ENCODE measurements at regions not wholly inside any gene's neighbourhood (a gene's known extent, or its start where the extent isn't known, plus 50 kb on each side); places are given as distances from the start of the nearest gene placed in this dataset.

- H3K4me3 ChIP-seq (replicated peaks; ENCODE audit: low read depth, low read length), result no peak overlapping the region
- DNase-seq (ENCODE audit: extremely low read depth, low read depth), result no peak
- TF ChIP-seq CTCF (IDR thresholded peaks at IDR 0.05; ENCODE audit: low read depth, low read length, missing control alignments), result no peak
Observed at GRCh38 chr2:129768036-129768386, 211.5 kb upstream of the RAB6C start.

- H3K4me3 ChIP-seq (replicated peaks; ENCODE audit: low read depth, low read length), result no peak overlapping the region
- TF ChIP-seq CTCF (IDR thresholded peaks at IDR 0.05; ENCODE audit: low read depth, low read length, missing control alignments), result no peak
- no peak for DNase-seq (ENCODE audit: extremely low read depth, low read depth)
Observed at GRCh38 chr2:129768485-129769184, 210.8 kb upstream of the RAB6C start.

- H3K4me3 ChIP-seq (replicated peaks; ENCODE audit: low read depth, low read length), result no peak overlapping the region
- TF ChIP-seq CTCF (IDR thresholded peaks at IDR 0.05; ENCODE audit: low read depth, low read length, missing control alignments), result no peak
- DNase-seq (ENCODE audit: extremely low read depth, low read depth), result no peak
Observed at GRCh38 chr2:129769185-129769991, 210.1 kb upstream of the RAB6C start.

GRCh38 chr2:129771418-129772189 lies 207.9 kb upstream of the RAB6C start:
- no peak overlapping the region for H3K4me3 ChIP-seq (replicated peaks; ENCODE audit: low read depth, low read length)
- DNase-seq (ENCODE audit: extremely low read depth, low read depth), result no peak
- no peak for TF ChIP-seq CTCF (IDR thresholded peaks at IDR 0.05; ENCODE audit: low read depth, low read length, missing control alignments)

- H3K4me3 ChIP-seq (replicated peaks; ENCODE audit: low read depth, low read length), result no peak overlapping the region
- no peak for TF ChIP-seq CTCF (IDR thresholded peaks at IDR 0.05; ENCODE audit: low read depth, low read length, missing control alignments)
- DNase-seq (ENCODE audit: extremely low read depth, low read depth), result no peak
Observed at GRCh38 chr2:129772190-129772579, 207.3 kb upstream of the RAB6C start.

- no peak overlapping the region for H3K4me3 ChIP-seq (replicated peaks; ENCODE audit: low read depth, low read length)
- TF ChIP-seq CTCF (IDR thresholded peaks at IDR 0.05; ENCODE audit: low read depth, low read length, missing control alignments), result no peak
- DNase-seq (ENCODE audit: extremely low read depth, low read depth), result no peak
Observed at GRCh38 chr2:129775952-129776653, 203.4 kb upstream of the RAB6C start.
